IPS-20b (cell line): ENCODE measurements at regions not wholly inside any gene's neighbourhood (a gene's known extent, or its start where the extent isn't known, plus 50 kb on each side); places are given as distances from the start of the nearest gene placed in this dataset.

Experiments
- H3K27ac ChIP-seq: one replicate; pipeline ENCODE4 v1.5.1; 2013; ENCODE audit warnings: low read length
- H3K27me3 ChIP-seq: 2 replicates; pipeline ENCODE4 v1.6.1; 2013; ENCODE audit warnings: mild to moderate bottlenecking, low read length, inconsistent platforms; ENCODE audit not compliant: insufficient read depth
- H3K36me3 ChIP-seq: 2 replicates; pipeline ENCODE4 v1.6.1; 2013; ENCODE audit warnings: low read depth, mild to moderate bottlenecking, inconsistent platforms, low read length, moderate library complexity; ENCODE audit not compliant: insufficient read depth
- H3K4me1 ChIP-seq: 2 replicates; pipeline ENCODE4 v1.6.1; 2013; ENCODE audit warnings: mild to moderate bottlenecking, control low read depth, inconsistent platforms, low read length, moderate library complexity; ENCODE audit not compliant: insufficient read depth
- H3K4me3 ChIP-seq: 2 replicates; pipeline ENCODE4 v1.5.1; 2013; ENCODE audit warnings: mild to moderate bottlenecking, low read length, inconsistent platforms
- H3K9ac ChIP-seq: 2 replicates; pipeline ENCODE4 v1.6.1; 2013; ENCODE audit warnings: low read depth, mild to moderate bottlenecking, inconsistent platforms, low read length, moderate library complexity
- H3K9me3 ChIP-seq: 2 replicates; pipeline ENCODE4 v1.6.1; 2013; ENCODE audit warnings: mild to moderate bottlenecking, low read depth, low read length, inconsistent platforms; ENCODE audit not compliant: insufficient read depth

DNA sequence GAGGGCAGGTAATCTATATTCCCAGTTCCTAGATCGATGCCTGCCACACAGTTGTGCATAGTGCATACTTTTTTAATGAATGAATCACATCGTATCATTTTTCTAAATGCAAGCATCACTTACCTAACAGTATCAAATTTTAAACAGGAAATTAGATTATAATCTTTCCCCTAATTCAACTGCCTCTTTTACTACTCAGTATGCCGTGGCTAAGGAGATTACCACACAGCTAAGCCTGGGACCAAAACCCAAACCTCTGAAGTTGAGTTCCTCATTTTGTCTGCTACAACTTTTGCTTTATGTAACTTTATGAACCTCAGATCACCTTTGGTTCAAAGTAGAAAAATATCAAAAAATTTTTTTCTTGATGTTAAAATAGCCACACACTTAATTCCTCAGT is 53.2 kb upstream of the FNDC3B start:
- H3K27ac ChIP-seq: no peak overlapping the region
- no peaks in the 10 kb centered on the region for H3K27me3 ChIP-seq
- H3K9ac ChIP-seq: no peak overlapping the region
- H3K4me3 ChIP-seq: no peak overlapping the region
- H3K9me3 ChIP-seq: no peaks in the 10 kb centered on the region
- no peaks in the 10 kb centered on the region for H3K36me3 ChIP-seq
- H3K4me1 ChIP-seq: no peaks in the 10 kb centered on the region

DNA sequence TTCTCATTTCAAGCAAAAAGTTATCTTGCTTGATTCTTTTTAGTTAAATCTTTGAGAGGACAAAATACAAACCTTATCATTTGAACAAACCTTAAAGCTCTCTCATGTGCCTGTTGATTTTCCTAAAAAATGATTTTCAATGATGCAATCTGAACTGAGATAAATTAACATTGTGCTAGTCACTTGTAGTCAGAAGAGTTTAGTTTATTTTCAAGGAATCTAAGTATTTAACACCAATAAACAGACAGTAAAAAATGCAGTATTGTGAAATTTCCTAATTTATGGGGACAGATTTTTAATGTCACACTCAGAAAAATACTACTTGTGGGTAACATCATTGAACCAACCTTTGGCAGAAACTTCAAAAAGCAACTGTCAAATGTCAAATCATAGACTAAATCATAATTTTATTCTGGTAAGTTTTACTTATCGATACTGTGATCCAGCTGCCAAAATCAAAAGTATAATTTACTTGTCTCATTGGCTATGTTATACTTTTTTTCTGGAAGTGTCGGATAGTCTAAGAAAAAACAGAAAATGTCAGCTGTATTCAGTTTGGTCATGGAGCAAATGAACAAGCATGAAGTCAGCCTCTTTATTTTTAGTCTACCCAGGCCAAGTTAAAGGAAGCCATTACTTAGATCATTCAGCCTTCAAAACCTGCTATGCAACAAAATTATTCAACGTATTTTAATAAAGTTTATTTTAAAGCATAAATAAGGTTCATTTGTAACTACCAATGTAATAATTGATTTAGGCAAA is 52.4 kb upstream of the FNDC3B start:
- H3K27me3 ChIP-seq: no peaks in the 10 kb centered on the region
- no peak overlapping the region for H3K27ac ChIP-seq
- H3K36me3 ChIP-seq: no peaks in the 10 kb centered on the region
- no peaks in the 10 kb centered on the region for H3K9me3 ChIP-seq
- no peaks in the 10 kb centered on the region for H3K4me1 ChIP-seq
- no peak overlapping the region for H3K9ac ChIP-seq
- no peak overlapping the region for H3K4me3 ChIP-seq
